Left ventricle myocardium inferior (tissue), 1 donor: ENCODE measurements at regions not wholly inside any gene's neighbourhood (a gene's known extent, or its start where the extent isn't known, plus 50 kb on each side); places are given as distances from the start of the nearest gene placed in this dataset.

Source experiments
- DNase-seq: peaks from one replicate; pipeline ENCODE4 v3.0.0-alpha.2; 2020
- H3K27ac ChIP-seq: fragments of 200-600 bp; replicated peaks from 2 replicates; pipeline ENCODE4 v1.8.0; 2021
- H3K27me3 ChIP-seq: fragments of 200-600 bp; 2 replicates; pipeline ENCODE4 v1.8.0; 2021; ENCODE audit warnings: low read depth
- H3K36me3 ChIP-seq: fragments of 200-600 bp; 2 replicates; pipeline ENCODE4 v1.8.0; 2021
- H3K4me1 ChIP-seq: fragments of 200-600 bp; 2 replicates; pipeline ENCODE4 v1.8.0; 2021
- H3K4me3 ChIP-seq: fragments of 200-600 bp; 2 replicates; pipeline ENCODE4 v1.8.0; 2021; ENCODE audit warnings: mild to moderate bottlenecking, moderate library complexity
- H3K9me3 ChIP-seq: fragments of 200-600 bp; replicated peaks from 2 replicates; pipeline ENCODE4 v1.8.0; 2021
- CTCF ChIP-seq: fragments of 200-600 bp; IDR thresholded peaks from 2 replicates; pipeline ENCODE4 v1.8.0; 2021; ENCODE audit warnings: antibody characterized with exemption, mild to moderate bottlenecking, borderline replicate concordance
- intact Hi-C: fragments of 100-400 bp; cut with micrococcal nuclease; formaldehyde crosslinking; loops from one replicate; pipeline ENCODE4 v1.11.0; 2022
- donor health status: DM: no; HTN: yes; CAD: no; lungs with severe emphysema.

- intact Hi-C loops, result no loop called here
- DNase-seq, result no peak
- no peaks in the 10 kb centered on the region for H3K27me3 ChIP-seq
- no peak overlapping the region for H3K27ac ChIP-seq
- no peaks in the 10 kb centered on the region for H3K36me3 ChIP-seq
- H3K4me3 ChIP-seq, result no peak overlapping the region
- no peaks in the 10 kb centered on the region for H3K4me1 ChIP-seq
- H3K9me3 ChIP-seq, result no peaks in the 10 kb centered on the region
- TF ChIP-seq CTCF, result no peak
Measured at GRCh38 chr3:18787441-18787840, 360.9 kb upstream of the KCNH8 start.

- intact Hi-C loops, result no loop called here
- no peaks in the 10 kb centered on the region for H3K9me3 ChIP-seq
- no peak for DNase-seq
- TF ChIP-seq CTCF, result no peak
- no peaks in the 10 kb centered on the region for H3K4me1 ChIP-seq
- no peak overlapping the region for H3K4me3 ChIP-seq
- no peak overlapping the region for H3K27ac ChIP-seq
- no peaks in the 10 kb centered on the region for H3K27me3 ChIP-seq
- H3K36me3 ChIP-seq, result no peaks in the 10 kb centered on the region
Measured at GRCh38 chr3:18786650-18787323, 361.5 kb upstream of the KCNH8 start.

- H3K36me3 ChIP-seq, result no peaks in the 10 kb centered on the region
- H3K9me3 ChIP-seq, result no peaks in the 10 kb centered on the region
- no peaks in the 10 kb centered on the region for H3K4me1 ChIP-seq
- no peak overlapping the region for H3K4me3 ChIP-seq
- DNase-seq, result no peak
- H3K27ac ChIP-seq, result no peak overlapping the region
- no peaks in the 10 kb centered on the region for H3K27me3 ChIP-seq
- intact Hi-C loops, result no loop called here
- no peak for TF ChIP-seq CTCF
Measured at GRCh38 chr3:18782191-18782590, 357.1 kb upstream of the SATB1 start.

- Histone ChIP-seq H3K36me3 (no peaks in the 10 kb centered on the region), H3K9me3 (no peaks in the 10 kb centered on the region), H3K4me3 (no peak overlapping the region), H3K27me3 (no peaks in the 10 kb centered on the region), H3K4me1 (no peaks in the 10 kb centered on the region), H3K27ac (no peak overlapping the region)
- no peak for DNase-seq
- intact Hi-C loops, result no loop called here
- no peak for TF ChIP-seq CTCF
Measured at GRCh38 chr3:18780959-18781358, 355.8 kb upstream of the SATB1 start.

DNA sequence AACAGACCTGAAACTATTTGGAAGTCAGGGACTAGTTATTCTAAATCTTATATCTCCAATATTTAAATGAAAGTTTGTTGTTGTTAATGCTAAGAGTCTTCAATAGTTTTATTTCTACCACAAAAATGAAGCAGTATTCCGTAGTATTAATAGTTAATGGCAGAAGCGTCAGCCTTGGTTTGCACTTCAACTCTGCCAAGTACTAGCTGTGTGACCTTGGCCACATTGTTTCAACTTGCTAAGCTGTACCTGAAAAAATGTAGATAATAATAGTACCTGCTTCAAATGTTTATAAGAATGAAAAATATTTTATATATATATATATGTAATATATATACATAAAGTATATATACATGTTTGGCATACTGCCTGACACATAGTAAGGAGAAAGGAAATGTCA lies 354.6 kb upstream of the SATB1 start:
- H3K27ac ChIP-seq, result no peak overlapping the region
- no peak for TF ChIP-seq CTCF
- no peak for DNase-seq
- no peaks in the 10 kb centered on the region for H3K4me1 ChIP-seq
- intact Hi-C loops, result no loop called here
- H3K36me3 ChIP-seq, result no peaks in the 10 kb centered on the region
- H3K9me3 ChIP-seq, result no peaks in the 10 kb centered on the region
- H3K27me3 ChIP-seq, result no peaks in the 10 kb centered on the region
- no peak overlapping the region for H3K4me3 ChIP-seq
